Suppressor macrophage treated with lipopolysaccharide for 1 hour (primary cell): ENCODE measurements at regions not wholly inside any gene's neighbourhood (a gene's known extent, or its start where the extent isn't known, plus 50 kb on each side); places are given as distances from the start of the nearest gene placed in this dataset.
"Not testable (repeated sequence)": the region's sequence is repeated elsewhere in the genome, so short reads cannot be mapped to it uniquely, and the experiment has no call there.

Experiments
- DNase-seq, 3 donors: peaks; one replicate each; pipeline ENCODE4 v3.0.0-alpha.2; 2020 to 2022

DNA sequence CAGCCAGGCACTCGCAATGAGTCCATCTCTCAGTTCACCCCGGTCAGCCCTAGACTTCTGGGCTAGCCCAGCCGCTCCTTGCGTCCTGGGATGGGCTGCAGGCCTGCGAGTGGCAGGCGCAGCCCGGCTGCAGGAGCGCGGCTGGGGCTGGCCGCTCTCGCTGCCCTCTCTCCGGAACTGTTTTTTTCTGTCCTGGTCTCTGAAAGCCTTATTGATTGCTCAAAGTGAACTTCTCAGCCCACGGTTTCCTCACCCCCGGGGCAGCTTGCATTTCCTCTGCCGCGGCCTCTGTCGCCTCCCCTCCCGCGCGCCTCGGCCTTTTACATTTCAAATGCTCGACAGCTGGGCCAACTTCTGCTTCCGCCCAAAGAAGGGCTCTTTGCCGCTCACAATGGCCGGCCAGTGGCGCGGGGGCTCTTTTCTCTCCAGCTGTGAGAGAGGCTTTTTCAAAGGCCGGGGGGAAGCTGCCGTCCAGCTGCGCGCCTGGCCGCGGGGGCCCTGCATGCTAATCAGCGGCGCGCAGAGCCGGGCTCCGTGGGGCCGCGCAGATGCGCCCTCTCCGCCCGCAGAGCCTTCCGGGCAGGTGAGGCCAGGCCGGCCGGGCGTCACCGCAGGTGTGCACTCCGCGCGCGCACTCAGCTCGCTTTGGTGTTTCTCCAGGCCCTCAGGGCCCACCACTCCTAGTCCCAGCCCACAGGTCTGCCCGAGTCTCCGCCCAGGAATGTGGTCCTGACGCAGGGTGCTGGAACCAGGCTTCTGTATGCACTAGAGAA is 513.8 kb downstream of the RNF144A start:
- peak; percentile 87 to 91 (median 90) for DNase-seq

DNA sequence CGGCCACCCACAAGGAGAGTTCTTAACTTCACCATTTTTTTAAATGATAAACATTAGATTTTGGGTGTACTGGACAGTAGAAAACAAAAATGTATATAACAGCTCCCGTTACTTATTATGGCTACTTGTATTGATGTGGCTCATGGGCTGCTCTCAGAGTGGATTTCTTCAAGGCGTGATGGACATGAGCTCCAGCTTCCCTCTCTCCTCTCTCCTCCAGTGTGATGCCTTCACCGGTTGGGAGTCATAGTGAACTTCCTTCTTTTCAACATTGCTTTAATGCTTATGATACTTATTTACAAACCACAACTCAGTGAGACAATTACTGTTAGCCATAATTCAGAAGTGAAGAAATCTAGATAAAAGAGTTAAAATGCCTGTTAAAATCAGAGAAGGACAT is 515.2 kb downstream of the RNF144A start:
- DNase-seq, result peak; percentile 56 to 73 (median 67)

DNA sequence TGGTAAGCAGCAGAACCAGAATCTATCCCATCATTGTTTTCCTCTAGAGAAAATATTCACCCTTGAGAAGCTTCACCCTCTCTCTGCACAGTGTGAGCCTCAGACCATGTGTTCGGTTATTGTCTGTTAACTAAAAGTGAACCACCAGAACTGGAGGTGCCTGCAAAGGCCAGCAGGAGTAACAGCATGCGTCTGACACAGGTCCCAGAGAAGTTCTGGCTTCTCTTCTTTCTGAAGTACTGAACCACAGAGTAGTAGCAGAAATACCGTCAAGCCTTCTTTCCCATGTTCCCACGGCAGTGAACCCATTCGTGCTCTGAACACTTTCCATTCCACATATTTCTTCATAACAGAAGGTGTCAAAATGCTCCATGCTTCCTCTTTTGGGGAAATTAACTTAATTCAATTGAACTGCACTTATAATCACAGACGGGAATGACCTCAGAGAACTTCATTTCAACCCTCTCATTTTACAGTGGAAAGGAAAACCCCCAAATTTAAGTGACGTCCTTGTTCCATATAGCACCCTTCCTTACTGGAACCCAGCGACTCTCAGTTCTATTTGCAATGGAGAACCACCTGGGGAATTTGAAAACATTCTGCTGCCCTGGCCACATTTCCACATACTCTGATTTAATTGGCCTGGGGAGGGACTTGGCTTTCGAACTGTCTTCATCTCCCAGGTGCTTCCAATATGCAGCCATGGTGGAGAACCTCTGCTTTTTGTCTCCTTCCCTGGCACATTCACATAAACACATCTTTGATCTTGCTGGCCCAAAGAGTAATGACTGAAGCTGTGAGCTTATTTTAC is 519.1 kb downstream of the RNF144A start:
- no peak for DNase-seq

DNA sequence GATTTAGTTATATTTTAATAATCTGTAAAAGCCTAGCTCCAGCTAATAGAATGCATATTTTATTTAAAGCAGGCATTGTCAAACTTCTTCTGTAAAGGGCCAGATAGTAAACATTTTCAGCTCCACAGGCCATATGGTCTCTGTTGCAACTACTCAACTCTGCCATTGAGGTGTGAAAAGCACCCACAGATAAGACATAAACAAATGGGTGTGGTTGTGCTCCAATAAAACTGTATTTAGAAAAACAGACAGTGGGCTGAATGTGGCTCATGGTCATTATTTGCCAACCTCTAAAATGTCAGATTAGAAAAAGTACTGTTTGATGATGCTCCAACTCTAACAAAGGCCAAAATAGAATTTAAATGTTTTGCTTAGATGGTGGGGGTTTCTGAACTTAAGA is 519.9 kb downstream of the RNF144A start:
- DNase-seq, result no peak

DNA sequence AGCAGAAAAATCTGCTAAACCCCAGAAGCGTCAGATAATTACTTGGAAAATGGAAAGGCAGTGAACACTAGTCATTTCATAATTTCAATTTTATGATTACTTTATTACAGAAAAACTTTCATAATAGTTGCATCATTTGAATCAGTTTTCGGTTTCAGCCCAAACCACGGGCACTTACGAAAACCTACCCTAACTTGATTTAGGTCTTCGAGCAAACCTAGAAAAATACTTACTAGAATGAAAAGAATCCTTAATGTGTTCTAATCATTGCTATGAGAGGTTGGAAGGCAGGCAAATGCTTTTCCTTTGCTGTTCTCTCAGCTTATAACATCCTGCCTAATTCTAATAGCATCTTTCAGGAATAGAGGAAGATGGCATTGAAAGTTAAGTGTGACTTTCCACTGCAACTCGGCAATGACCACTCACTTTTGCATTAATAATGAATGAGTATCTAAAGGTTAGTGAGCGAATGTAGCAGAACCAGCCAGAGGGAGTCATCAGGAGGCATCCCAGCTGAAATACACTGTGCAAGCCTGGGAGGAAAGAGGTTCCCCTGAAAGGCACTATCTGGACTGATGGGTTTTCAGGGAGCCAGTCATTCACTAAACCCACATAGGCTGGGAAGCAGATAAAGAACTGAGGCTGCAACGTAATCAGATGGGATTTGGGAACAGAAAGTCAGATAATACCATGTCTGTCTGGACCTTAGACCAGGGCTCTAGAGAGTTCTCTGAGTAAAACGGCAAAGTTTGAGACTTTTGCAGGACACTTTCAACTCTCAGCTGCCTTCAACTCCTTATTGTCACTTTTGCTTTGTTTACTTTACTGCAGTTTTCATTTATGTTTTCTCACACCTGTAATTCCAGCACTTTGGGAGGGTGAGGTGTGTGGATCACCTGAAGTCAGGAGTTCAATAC is 520.8 kb downstream of the RNF144A start:
- peak; percentile 10 to 47 (median 44) for DNase-seq

DNA sequence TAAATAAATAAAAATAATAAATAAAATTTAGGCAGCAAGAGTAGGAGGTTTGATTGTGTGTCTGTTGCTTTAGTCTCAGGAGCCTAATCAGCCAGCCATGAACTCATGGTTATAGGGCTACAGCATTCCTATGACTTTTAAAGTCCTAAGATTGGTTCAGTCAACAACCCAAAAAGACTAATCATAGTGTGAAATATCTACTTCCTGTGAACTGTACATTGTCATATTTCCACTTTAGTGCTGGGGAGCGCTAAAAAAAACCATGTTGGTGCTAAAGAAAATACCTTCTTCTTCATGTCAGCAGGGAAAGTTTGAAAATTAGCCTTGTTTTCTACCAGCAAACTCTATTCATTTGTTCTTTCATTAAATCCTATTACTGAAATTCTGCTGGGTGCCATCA is 521.6 kb downstream of the RNF144A start:
- no peak for DNase-seq

DNA sequence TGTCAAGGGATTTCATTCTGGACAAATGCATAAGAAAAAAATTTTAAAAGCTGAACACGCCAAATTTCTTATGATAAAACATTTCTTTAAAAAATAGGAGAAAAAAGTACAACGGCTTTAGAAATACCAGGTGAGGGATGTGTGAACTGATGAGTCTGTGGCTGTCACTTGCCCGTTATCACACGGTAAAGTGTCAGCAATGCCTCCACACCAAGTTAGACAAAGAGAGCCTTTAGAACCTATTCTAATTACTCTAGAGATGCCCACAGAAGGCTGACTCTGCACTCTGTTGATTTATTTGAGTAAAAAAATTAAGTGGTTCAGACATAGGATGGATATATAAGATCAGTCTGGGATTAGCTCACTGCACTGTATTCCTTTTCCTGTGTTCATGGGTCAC is 523.8 kb downstream of the RNF144A start:
- no peak for DNase-seq

DNA sequence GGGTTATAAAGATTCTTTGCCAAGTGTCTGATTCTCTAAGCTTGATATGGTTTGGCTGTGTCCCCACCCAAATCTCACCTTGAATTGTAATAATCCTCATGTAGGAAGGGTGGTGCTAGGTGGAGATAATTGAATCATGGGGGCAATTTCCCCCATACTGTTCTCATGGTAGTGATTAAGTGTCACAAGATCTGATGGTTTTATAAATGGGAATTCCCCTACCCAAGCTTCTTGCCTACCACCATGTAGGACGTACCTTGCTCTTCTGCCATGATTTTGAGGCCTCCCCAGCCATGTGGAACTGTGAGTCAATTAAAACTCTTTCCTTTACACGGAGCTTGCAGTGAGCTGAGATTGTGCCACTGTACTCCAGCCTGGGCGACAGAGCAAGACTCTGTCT is 524.6 kb downstream of the RNF144A start:
- not testable (repeated sequence) for DNase-seq

DNA sequence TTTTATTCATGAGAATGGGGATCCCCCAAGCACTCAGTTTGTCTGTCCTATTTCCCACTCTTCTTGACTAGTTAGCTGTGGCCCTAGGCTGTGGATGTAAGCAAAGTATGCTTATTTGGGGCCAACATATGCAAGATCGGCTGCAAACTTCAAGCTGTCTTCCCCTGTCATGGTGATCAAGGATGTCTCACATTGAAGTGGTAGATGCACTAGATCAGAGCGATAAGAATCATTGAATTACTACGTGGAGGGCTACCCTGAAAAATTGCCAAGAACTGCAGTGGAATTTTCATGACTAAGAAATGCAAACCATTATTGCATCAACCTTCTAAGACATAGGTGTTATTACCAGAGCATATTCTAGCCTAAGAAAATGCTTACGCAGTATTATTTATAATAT is 527.4 kb downstream of the RNF144A start:
- no peak for DNase-seq

DNA sequence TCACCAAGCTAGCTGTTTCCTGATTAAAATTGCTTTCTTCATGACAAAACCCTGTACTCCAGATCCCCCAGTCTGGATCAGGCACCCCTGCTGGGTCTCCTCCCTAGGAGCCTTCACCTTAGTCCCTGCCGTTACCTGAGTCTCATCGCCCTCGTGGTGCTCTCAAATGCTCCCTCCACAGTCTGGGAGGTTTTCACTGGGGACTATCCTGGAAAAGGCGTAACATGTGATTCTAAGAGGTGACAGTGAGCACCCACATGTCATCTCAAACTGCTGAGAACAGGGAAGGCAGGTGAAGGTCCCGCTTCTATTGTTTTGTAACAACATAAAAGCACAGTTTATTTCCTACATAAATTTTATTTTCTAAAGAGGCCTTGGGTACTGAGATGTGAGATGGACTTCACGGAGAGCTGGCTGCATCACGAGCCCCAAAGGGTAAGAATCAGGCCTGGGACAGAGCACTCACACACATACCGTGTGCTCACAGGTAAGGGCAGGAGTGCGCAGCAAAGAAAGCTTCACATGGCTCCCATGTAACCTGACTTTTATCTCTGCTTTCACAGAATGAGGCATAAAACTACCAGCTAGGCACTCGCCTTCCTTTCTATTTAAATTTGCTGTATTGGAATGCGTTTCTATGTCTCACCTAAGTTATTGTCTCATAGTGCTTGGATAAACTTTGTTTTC is 531.5 kb downstream of the RNF144A start:
- no peak for DNase-seq

DNA sequence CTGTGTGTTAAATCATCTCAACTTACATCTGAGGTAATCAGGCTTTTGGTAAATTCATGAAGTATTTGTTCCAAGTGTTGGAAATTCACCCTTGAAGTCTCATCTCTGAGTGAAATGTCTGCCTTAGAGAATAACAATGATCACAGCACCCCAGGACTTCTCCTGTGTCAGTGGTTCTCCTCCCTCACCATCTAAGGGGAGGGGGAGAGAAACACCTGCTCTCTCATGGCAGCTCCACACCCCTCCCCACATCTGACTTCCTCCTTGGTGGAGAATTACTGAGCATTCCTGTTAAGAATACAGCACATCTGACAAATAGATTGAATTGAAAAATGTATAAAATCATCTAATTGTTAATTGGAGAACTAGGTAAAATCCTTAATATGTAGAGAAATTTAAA is 532.1 kb downstream of the RNF144A start:
- DNase-seq, result no peak

DNA sequence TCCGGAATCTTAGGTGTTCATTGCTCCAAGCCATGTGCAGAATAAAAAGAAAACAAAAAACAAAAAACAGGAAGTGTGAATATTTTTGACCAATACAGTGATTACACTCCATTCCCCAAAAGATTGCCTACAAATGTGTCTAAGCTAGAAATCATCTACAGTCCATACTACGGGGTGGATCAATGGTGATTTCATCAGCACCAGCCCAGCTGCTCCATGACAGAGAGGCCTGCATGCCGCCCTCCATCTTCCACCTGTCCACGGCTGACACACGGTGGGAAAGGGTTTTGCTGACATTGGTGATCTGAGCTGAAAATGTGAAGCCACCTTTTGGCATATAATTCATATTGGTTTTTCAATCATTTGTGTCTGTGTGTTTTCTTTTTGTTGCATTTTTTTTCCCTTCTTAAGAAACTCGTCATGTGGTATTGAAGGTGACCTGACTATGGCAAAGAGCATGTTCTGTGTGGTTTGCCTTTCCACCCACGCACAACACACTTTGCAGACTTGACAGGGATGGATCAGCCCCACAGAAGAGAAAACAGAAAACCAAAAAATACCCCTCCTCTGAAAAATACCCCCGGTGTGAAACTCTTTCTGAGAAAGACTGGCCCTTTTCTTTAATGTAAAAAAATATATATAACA is 533.1 kb downstream of the RNF144A start:
- DNase-seq, result no peak

DNA sequence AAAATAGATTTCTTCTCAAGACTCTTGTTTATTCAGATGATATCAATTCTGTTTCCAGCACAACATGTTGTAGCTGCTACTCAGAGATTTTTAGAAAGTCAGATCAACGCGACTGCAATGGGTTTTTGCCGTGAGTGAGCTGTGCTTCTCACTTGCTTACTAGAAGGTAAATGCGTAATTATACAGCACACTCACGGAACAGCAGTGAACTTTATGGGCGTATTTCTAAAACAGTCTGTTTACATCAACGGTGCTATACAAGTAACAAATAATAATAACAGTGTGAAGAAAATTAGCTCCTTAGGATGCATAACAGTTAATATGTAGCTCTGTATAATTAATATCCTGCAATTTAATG is 533.6 kb downstream of the RNF144A start:
- DNase-seq, result no peak

DNA sequence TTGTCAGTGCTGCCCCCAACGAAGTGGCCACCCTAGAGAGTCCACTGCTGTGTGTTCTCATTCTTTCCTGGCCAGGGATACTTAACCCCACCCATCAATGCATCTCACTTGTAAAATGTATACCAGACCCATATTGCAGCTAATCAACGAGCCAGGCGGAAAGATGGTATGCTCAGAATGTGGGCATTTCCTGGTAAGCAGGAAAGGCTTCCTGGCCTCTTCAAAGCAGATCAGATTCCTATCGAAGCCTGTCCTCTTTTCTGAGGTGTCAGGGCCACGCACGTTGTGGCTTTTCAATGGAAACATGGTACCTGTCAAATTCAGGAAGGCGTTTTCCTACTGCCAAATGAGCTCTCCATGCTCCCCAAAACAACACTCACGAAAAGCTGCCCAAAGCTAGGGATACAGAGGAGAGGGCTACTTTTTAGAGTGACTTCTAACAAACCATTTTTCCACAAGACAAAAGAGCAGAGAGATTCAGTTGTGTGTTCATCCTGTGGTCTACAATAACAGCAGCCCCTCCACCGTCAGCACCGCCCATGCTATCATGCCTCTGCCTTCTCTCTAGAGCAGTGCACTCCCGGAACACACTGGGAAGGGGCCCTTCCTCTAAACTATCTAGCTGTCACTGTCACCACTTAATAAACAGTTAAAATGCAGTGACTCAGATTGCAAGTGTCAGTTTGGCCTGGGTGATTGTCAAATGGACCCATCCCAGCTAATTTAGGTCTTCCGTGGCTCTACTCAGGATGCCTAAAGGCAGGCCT is 535.1 kb downstream of the RNF144A start:
- DNase-seq, result no peak

DNA sequence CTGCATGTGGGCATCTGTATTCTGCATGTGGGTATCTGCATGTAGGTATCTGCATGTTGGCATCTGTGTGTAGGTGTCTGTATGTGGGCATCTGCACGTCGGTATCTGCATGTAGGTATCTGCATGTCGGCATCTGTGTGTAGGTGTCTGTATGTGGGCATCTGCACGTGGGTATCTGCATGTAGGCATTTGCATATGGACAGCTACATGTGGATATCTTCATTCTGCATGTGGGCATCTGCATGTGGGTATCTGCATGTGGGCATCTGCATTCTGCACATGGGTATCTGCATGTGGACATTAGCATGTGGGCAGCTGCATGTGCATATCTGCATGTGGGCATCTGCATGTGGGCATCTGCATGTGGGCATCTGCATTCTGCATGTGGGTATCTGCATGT is 537.4 kb downstream of the RNF144A start:
- DNase-seq, result no peak

DNA sequence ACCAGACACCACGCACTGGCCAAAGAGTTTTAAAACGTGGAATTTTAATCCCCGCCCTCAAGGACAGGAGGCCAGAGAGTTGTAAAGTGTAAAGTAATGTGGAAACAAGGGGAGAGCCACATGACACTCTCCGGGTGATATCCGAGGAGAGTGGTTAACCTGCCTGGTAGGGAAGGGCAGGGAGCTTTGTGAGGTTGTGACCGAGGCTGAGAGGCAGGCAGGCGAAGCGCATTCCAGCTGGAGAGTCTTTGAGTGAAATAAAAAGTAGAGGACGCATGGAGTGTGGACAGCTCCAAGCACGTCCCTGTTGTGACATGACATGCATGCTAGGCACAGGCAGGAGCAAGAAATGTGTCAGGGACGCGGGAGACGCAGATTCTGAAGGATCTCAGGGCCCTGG is 539.5 kb downstream of the RNF144A start:
- no peak for DNase-seq

DNA sequence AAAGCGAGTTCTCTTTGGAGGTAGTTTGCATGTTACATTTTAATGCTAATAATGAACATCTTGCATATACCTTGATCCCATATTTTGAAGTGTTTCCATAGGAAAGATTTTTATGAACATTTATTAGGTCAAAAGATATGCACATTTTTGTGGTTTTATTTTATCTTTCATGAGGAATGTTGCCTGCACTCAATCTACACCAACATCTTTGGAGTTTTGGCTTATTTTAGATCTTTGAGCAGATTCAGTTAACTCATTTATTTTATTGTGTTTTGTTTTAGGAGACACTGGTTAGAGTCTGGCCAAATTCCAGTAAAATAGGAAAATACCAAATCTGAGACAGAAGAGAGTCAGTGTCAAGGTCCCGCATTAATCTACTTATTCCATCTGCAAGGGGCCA is 540.9 kb downstream of the RNF144A start:
- no peak for DNase-seq

DNA sequence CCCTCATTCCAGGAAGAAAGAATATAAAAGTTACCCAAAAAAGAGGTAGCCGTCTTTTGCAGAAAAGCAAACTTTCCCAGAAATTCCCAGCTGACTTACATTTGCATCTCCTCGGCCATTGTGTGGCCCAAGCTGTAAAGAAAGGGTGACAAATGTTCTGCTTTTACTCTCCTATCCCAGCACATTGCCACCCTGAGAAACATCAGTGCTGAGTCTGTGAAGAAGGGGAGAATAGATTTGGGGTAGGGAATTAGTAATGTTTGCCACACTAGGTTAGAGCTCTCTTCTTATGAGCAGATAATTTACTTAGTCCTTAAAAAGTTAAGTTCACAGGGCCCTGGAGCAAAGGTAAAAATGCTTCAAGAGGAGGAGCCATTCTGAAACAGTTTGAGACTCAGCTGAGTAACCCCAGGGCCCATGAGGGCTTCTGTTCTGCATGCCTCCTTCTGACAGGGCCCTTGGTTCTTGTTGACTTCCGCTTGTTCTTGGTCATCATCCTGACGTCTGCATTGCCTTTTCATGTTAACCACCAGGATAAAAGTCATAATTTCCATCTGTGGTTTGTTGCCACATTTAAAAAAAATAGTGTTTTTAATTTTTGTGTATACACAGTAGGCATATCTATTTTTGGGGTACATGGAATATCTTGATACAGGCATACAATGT is 550.7 kb downstream of the RNF144A start:
- no peak for DNase-seq

DNA sequence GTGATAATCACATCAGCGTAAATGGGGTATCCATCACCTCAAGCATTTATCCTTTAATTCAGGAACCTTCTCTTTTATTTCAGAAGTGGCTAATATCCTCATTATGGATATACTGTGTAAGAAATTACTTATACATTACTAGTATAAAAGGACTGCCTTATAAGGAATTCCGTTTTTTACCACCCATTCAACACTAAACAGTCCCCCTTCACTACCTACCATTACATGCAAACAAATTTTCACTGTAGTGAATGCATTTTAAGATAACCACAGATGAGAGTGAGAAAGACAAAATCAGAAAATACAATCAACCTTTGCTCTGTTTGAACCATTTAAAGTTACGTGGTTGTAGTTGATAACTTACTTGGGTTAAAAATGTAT is 551.2 kb downstream of the RNF144A start:
- DNase-seq, result no peak

DNA sequence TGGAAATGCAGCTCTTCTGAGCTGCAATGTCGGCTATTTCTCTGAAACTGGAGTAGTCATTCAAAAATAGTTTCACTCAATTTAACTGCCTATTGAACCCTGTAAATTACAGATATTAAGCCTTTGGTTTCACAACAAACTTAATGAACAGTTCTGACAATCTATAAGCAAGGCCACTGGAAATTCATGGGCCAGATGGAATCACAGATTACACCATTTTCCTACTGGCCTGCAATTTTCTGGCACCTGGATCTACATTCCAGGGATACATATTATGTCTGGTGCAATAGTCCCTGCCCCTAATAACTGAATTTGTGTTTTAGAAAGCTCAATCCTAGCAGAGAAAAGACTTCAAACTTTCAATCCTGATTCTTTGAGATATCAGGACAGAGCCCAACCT is 551.7 kb downstream of the RNF144A start:
- DNase-seq, result no peak

DNA sequence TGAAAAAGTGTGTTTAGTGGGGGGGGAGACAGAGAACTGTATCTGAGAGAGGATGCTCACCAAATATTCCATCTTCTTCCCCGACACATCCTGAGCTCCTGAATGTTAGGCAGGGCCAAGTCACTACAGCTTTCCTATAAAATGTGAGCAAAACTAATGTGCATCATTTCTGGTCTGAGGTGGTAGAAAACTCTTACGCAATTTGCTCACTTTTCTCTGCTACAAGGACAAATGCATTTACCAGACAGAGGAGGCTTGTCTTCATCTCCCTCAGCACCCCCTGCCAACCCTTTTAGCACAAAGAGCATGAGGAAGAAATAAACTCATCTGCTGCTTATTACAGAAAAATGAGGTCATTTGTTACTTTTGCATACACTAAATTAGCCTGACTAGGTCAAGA is 554.0 kb downstream of the RNF144A start:
- no peak for DNase-seq
